A172 (cell line): ENCODE measurements at regions not wholly inside any gene's neighbourhood (a gene's known extent, or its start where the extent isn't known, plus 50 kb on each side); places are given as distances from the start of the nearest gene placed in this dataset.
"Not testable (repeated sequence)": the region's sequence is repeated elsewhere in the genome, so short reads cannot be mapped to it uniquely, and the experiment has no call there.

Source experiments
- DNase-seq: peaks from one replicate; pipeline ENCODE4 v3.0.0-alpha.2; 2015; ENCODE audit warnings: low spot score

GRCh38 chr3:181985386-181985785 is 273.7 kb downstream of the SOX2 start:
- DNase-seq = no peak

- no peak for DNase-seq
These were observed 276.0 kb downstream of the SOX2 start for GRCh38 chr3:181987736-181988135.

- no peak for DNase-seq
These were observed 287.1 kb downstream of the SOX2 start for GRCh38 chr3:181998828-181999227.

DNA sequence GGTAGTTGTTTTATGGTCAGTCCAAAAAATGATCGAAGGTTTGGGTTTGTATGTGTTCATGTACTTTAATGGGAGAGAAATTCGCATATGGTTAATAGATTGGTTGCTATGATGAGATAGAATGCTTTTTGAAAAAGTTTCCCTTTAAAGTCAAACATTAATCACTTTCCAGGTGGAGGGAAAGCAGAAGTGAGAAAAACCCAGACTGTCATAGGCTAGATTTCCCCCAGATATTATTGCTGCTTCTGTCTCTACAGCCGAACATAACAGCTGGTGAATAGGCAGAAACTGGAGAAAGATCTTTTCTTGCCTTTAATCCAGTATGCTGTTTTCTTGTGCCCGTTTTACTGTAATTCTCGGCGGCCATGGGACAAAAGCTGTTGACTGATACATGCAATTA is 287.6 kb downstream of the SOX2 start:
- no peak for DNase-seq

DNA sequence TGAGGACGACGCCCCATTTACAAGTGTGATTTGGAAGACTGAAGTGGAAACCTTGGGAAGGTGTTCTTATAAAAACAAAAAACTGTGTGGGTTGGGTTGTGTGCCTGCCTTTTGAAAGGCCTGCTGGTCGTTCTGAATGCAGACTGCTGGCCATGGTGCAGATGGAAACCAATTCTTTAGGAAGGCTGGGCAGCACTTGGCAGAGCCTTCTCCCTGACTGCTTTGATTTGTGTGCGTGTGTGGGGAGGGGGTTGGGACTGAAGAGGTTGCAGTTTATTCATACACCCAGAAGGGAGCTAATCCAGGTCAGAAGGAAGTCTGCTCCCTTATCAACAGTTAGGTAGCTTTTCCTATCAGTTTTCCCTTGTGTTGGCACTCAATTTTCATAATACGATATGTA is 288.7 kb downstream of the SOX2 start:
- DNase-seq = no peak

DNA sequence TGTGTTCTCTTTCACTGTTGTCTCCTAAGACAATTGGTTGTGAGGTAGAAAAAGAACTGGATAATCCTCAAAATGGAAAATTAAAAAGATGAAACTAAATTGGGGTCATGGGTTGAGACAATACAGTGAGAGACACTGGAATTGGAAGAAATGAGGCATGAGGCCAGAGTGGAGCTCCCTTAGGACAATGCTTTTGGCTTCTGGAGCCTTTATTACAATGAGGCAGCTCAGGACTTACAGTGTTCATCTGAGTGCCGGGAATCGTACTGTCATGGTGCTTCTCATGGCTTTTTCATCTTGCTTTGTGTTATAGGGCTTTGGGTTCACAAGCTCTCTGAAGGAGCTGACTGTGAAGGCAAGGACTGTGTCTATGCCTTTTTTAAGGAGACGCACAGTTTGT is 293.5 kb downstream of the SOX2 start:
- DNase-seq = no peak

GRCh38 chr3:182005701-182006100 is 294.0 kb downstream of the SOX2 start:
- DNase-seq = no peak

GRCh38 chr3:182006431-182006830 is 294.7 kb downstream of the SOX2 start:
- DNase-seq = no peak

DNA sequence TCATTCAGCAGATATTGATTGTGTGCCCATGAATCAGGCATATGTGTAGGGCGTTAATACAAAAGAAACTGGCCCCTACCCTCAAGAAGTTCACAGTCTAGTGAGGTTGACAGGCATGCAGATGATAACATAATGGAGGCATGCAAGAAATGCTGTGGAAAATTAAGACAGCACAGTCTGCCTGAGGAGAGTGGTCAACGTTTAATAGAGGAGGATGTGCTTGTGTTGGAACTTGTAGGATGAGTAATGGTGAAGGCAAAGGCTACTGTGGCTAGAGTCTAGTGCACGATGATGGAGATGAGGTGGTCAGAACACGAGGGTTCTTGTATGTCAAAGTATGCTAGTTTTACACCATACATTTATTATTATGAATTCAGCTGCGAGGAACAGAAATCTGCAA is 295.7 kb downstream of the SOX2 start:
- DNase-seq = no peak

- no peak for DNase-seq
These were observed 306.6 kb downstream of the SOX2 start for GRCh38 chr3:182018361-182018760.

GRCh38 chr3:182019926-182020325 is 308.2 kb downstream of the SOX2 start:
- DNase-seq = no peak

DNA sequence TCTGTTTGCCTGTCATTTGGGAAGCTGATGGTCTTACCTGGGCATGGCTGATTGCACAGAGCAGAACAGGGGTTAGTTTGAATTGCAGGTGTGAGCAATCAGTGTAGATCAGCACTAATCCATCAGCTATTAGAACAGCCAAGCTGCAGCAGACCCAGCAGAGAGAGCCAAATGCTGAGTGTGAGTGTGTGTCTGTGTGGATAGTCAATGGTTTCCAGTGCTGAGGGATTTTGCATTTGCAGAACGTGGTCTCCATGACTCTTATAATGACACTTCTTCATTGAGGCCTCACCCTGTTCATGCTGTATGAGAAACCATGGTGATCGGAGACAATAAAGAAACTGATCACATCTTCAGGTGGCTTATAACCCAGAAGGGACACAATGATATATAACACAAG is 312.1 kb downstream of the SOX2 start:
- no peak for DNase-seq

DNA sequence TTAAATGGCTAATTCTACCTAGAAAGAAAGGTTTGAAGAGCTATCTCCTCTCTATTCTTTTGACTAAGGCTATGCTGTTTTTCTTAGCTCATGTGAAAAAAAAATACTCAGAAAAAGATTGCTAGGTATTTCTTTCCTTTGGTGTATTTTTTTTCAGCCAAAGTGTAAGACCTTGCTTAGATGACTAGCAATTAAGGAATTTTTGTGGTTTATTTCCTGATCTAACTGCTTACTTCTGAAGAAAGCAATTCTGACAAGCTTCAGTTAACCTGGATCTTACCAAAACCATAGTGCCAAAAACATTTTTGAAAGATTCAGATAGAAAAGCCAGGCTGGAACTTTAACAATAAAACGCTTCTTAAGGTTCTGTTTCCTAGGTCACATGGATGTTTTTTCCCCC is 315.6 kb downstream of the SOX2 start:
- peak; percentile 68 for DNase-seq

- peak; percentile 39 for DNase-seq
These were observed 316.4 kb downstream of the SOX2 start for GRCh38 chr3:182028081-182028480.

DNA sequence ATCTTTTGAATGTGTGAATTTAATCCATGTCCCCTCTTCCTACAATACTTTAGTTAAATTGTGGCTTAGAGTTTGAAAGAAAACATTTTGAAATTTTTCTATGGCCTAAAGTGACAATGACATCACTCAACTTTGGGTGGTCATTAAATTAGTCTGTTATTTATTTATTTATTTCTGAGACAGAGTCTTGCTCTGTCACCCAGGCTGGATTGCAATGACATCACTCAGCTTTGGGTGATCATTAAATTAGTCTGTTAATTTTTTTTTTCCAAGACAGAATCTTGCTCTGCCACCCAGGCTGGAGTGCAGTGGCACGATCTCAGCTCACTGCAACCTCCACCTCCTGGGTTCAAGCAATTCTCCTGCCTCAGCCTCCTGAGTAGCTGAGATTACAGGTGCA is 322.5 kb downstream of the SOX2 start:
- not testable (repeated sequence) for DNase-seq

DNA sequence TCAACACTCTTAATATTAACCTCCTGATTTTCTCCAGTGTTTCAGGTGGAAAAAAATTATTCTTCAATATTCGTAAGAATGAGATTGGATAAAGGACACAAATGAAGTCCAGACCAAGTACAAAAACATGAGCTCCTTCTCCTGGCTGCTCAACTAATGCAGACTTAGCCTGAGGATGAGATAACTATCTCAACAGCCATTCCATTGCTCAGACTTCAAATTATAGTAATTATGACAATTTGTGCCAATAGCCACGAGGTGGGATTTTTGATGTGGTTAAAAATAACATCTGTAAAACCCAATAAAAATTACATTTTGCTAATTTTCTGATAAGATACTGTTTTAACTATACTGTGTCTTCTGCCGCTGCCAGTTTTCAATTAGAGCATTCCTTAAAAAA is 323.6 kb downstream of the SOX2 start:
- DNase-seq = no peak

DNA sequence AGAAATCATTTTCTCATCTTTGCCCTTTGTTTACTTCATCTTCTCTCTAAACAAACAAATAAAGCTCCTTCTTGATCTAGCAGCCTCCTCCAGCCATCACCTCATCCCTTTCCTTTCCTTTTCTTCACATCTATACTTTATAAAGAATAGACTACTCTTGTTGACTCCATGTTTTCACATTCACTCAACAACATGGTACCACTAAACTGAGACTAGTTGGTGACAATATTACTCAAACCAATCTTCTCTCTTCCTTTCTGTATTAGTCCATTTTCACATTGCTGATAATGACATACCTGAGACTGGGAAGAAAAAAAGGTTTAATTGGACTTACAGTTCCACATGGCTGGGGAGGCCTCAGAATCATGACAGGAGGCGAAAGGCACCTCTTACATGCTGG is 324.7 kb downstream of the SOX2 start:
- no peak for DNase-seq

GRCh38 chr3:182041668-182042291 is 330.1 kb downstream of the SOX2 start:
- no peak for DNase-seq

GRCh38 chr3:182045736-182046135 is 334.0 kb downstream of the SOX2 start:
- DNase-seq = no peak

DNA sequence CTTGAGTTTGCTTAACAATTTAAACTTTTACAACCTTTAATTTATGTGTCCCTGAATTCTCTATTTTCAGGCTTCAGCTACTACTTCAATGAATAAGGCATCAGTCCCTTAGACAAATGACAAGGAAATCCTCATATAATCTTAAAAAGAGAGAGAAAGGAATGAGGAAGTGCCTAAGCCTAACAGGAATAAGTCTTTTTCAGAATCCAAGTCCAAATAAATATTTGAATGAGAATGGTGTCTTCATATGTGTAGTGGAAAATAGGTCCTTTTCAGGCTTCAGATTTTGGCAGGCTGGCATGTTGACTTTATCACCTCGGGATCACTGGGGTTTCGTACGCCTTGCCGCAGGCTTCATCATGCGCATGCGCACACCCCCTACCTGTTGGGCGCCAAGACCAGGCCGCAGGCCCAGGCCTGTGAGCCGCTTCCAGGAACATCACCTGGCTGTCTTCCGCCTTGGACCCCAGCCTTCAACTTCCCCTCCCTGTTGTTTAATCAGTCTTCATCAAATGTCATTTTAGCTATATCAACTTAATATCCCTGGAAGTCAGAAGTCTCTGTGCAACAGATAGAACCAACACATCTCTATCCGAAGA is 334.5 kb downstream of the SOX2 start:
- no peak for DNase-seq

DNA sequence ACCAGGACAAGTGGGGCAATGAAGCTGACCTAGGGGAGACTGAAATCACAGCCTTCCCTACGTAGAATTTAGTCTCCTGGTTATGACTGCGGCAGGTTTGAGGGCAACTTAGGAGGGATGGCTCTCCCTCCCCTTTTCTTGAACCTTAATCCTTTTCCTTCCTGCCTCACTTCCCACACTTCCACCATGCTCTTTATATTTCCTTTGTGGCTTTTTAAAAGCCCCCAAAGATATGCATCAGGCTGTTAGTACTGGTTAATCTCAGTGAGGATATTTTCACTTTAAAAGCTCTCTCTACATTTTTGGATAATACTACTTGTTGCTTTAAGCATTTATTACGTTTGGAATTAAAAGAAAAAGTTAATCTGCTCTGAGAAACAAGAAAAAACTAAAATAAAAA is 339.2 kb downstream of the SOX2 start:
- DNase-seq = no peak

DNA sequence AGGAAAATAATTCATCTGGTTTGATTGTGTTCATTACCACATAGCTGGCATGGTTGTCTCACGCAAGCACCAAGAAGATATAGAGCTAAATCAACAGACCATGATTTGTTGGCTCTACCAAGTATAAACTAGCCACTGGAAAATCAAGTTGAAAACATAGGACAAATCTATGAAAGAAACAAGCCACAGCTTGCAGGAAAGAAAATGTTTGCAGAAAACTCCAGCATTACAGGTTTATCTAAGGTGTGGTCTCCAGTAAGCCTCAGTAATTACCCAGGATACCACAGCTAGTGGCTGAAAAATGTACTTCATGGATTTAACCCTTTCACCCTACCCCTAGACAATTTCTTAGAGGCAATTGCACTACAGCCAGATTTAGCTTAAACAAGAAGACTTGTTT is 340.6 kb downstream of the SOX2 start:
- no peak for DNase-seq

- DNase-seq = no peak
These were observed 341.0 kb downstream of the SOX2 start for GRCh38 chr3:182052757-182053156.

DNA sequence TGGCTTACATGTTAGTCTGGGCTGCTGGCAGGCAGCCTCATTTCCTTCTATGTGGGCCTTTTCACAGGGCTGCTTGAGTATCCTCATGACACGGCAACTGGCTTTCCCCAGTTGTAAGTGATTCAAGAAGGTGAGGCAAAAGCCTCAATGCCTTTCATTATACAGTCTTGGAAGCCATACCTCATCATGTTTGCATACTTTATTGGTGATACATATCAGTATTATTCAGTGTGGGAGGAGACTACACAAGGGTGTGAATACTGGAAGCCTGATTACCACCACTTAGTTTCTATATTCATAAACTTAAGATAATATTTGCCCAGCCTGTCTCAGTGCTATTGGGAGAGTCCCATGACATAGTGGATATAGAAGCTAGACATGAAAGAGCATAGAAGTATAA is 346.8 kb downstream of the SOX2 start:
- no peak for DNase-seq
